GM18498 (cell line): ENCODE measurements at regions not wholly inside any gene's neighbourhood (a gene's known extent, or its start where the extent isn't known, plus 50 kb on each side); places are given as distances from the start of the nearest gene placed in this dataset.

Source experiments
- ATAC-seq: cut with Tn5 transposase; IDR thresholded peaks from one replicate; pipeline ENCODE4 v1.9.1; 2021; ENCODE audit warnings: mild to moderate bottlenecking, moderate library complexity; ENCODE audit not compliant: unreplicated experiment

- no peak for ATAC-seq
Observed at GRCh38 chr6:144646093-144647056, 361.2 kb downstream of the UTRN start.

GRCh38 chr6:144647406-144647964, 362.4 kb downstream of the UTRN start:
- ATAC-seq = no peak

- ATAC-seq = no peak
Observed at GRCh38 chr6:144647971-144648651, 363.0 kb downstream of the UTRN start.

GRCh38 chr6:144649085-144649484, 363.9 kb downstream of the UTRN start:
- ATAC-seq = no peak

GRCh38 chr6:144651234-144651633, 366.1 kb downstream of the UTRN start:
- no peak for ATAC-seq

- ATAC-seq = no peak
Observed at GRCh38 chr6:144652292-144652891, 367.3 kb downstream of the UTRN start.

GRCh38 chr6:144653885-144654505, 368.9 kb downstream of the UTRN start:
- ATAC-seq = peak; percentile 94

GRCh38 chr6:144654506-144654905, 369.4 kb downstream of the UTRN start:
- peak; percentile 1 for ATAC-seq

GRCh38 chr6:144655376-144655775, 370.2 kb downstream of the UTRN start:
- ATAC-seq = no peak

- no peak for ATAC-seq
Observed at GRCh38 chr6:144657691-144658090, 372.6 kb downstream of the UTRN start.

GRCh38 chr6:144659202-144660182, 374.4 kb downstream of the UTRN start:
- ATAC-seq = peak; percentile 82

GRCh38 chr6:144660561-144661115, 375.5 kb downstream of the UTRN start:
- no peak for ATAC-seq

GRCh38 chr6:144661116-144661806, 376.1 kb downstream of the UTRN start:
- ATAC-seq = no peak

GRCh38 chr6:144662812-144663365, 377.8 kb downstream of the UTRN start:
- ATAC-seq = no peak

GRCh38 chr6:144664281-144664680, 379.1 kb downstream of the UTRN start:
- ATAC-seq = no peak

GRCh38 chr6:144664947-144665346, 379.8 kb downstream of the UTRN start:
- no peak for ATAC-seq

- no peak for ATAC-seq
Observed at GRCh38 chr6:144665932-144666450, 380.9 kb downstream of the UTRN start.

GRCh38 chr6:144666781-144667180, 381.6 kb downstream of the UTRN start:
- no peak for ATAC-seq
